ENCODE measurements at regions not wholly inside any gene's neighbourhood (a gene's known extent, or its start where the extent isn't known, plus 50 kb on each side); places are given as distances from the start of the nearest gene placed in this dataset.
"Not testable (repeated sequence)": the region's sequence is repeated elsewhere in the genome, so short reads cannot be mapped to it uniquely, and the experiment has no call there.

- no peak for DNase-seq
These were observed 112.0 kb upstream of the SLC38A2 start for GRCh38 chr12:46484396-46485061.

DNA sequence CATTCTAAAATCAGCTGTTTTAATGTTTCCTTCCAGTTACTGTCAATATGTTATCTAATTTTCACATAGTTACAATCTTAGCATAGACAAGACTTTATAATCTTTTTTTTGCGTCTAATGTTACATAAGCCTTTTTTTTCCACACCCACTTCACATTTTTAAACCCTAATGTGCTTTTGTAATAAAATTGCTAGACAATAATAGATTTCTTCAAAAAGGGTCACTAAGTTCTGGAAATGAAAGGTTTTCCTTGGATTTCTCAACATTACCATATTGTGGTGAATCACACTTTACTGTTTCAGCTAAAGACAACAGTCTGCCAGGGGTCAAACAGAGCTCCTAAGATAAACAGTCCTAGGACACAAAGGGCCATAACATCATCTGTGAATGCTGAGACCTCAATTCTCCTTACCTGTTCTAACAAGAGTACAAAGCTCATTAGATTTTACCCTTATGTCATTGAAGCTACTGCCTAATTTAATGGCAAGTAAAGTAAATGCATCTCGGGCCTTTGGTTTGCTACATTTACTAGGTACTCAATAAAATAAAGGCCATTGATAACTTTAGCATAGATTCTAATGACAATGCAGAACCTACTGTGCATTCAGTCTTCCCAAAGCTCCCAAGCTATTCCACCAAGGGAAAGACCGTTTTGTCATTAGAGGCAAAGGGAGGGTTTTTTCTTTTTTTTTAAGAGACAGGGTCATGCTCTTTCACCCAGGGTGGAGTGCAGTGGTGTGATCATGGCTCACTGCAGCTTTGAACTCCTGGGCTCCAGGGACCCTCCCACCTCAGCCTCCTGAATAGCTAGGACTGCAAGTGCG, 111.2 kb upstream of the SLC38A2 start:
- no peak for DNase-seq

- DNase-seq = no peak
These were observed 108.2 kb upstream of the SLC38A2 start for GRCh38 chr12:46480724-46481123.

DNA sequence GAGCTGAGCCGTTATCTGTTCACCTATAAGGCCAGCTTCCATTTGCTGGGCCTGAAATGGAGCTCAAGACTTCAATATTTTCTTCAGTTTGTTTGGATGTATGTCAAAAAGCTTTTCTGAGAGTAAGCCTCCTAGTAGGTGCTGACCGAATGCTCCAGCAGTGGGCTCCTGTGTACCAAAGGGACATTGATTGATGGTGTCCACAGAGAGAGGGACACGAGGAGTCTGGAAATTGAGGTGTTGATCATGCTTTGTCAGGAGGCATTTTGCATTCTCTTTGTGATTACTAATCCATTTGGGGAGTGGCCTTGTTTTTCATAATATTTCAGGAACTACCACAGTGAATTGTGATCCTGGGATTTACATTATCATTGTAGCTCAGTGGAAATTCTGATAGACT, 107.7 kb upstream of the SLC38A2 start:
- DNase-seq = no peak

DNA sequence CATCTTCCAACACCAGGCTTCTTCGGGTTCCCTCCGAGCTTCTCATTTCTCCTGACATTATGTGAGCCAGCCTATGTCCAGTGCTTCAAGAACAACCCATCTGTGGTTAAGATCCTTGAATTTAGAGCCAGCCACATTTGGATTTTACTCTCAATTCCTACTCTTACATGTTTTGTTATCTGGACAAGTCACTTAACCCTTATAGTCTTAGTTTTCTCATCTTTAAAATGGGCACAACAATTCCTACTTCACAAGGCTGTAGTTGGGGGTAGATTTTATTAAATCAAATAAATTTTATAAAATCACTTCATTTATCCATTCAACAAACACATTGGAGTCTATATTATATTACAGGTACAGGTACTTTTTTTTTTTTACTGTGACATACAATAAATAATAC, 105.5 kb upstream of the SLC38A2 start:
- DNase-seq = no peak

DNA sequence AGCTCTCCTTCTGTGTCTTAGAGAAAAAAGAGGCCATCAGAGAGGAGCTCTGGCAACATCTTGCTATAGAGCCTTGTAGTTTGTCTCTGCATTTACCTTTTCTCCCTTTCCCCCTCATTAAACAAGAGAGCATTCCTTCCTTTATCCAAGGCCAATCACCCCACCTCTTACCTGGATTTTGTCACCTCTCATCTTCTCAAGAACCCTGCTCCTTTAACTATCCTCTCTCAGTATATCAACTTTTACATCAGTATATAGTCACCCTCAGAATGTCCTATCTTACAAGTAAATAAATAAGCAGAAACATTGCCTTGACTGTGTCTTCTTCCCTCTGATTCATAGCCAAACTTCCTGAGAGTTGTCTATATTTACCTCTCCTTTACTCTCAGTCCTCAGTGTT, 105.0 kb upstream of the SLC38A2 start:
- no peak for DNase-seq

DNA sequence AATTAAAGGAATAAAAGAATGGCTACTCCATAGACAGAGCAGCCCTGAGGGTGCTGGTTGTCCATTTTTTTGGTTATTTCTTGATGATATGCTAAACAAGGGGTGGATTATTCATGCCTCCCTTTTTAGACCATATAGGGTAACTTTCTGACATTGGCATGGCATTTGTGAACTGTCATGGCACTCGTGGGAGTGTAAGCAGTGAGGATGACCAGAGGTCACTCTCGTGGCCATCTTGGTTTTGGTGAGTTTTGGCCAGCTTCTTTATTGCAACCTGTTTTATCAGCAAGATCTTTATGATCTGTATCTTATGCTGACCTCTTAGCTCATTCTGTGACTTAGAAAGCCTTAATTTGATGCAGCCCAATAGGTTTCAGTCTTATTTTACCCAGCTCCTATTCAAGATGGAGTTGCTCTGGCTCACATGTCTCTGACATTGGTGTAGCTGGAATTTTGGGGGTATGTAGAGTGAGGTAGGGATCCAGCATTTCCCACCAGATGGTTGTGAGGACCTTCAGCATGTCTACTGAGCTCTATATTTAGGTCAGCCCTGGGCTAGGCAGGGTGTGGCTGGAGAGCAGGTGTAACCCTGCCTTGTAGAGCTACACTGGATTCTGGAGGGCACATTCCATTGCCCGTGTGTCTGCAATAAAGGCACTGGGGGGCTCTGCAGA, 103.5 kb upstream of the SLC38A2 start:
- DNase-seq = no peak

DNA sequence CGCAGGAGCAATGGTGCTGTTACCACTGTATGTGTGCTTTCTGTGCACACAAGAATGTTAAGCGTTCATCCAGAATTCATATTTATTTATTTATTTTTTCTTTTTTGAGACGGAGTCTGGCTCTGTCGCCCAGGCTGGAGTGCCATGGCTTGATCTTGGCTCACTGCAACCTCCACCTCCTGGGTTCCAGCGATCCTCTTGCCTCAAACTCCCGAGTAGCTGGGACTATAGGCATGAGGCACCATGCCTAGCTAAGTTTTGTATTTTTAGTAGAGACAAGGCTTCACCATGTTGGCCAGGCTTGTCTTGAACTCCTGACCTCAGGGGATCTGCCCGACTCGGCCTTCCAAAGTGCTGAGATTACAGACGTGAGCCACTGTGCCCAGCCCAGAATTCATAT, 101.8 kb upstream of the SLC38A2 start:
- DNase-seq = not testable (repeated sequence)

- no peak for DNase-seq
These were observed 101.2 kb upstream of the SLC38A2 start for GRCh38 chr12:46473634-46474329.

DNA sequence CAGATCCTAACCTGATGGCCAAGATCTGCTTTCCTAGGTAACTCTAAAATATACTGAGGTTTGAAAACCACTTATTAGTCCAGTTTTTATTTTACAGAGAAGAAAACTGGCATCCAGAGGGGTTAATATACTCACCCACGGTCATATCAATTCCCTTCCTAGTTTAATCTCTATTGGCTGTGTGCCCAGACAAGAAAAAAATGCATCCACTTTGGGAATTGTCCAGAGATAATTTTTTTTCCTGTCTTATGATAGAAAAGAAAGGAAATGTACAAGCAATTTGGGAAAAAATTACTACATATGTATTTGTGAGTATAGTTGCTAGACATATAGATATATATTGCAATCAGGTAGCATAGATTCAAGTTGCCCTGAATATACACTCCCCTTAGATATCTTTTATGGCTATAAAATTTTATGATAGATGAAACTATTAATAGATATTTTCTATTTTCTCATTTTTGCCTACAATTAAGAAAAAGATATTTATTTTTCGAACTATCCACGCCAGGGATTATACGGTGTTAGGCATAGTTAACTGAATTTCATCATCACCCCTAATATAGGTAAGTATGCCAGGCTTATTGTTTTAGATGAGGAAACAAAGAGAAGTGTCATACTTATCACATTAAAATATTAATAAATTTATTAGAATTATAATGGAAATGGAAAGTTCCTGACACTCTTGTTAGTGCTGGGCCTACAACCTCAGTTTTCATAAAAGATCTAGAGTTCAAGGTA, 100.5 kb upstream of the SLC38A2 start:
- no peak for DNase-seq

DNA sequence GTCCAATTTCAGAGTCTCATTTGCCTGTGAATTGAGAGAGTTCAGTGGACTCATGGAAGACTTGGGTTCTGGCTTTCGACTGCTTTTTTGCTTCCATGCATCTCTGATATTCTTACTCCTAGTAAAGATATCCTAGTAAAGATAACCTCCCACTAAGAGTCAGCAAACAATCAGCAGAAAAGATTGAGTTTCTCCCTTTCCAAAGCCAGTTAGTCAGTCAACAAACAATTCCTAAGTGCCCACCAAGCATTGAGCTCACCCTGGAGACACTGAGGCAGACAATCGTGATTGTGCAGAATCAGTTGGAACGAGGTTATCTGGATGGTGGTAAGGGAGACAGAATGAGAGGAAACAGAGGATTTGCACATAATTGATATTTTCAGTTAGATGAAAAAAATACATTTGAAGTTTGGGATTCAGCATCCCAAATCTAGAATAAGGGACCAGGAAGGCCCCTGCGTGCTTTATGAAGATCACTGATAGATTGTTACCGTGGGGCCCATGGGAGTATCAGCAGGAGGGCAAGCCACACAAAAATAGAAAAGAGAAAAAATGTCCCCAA, 99.7 kb upstream of the SLC38A2 start:
- DNase-seq = no peak

GRCh38 chr12:46471404-46471803, 98.8 kb upstream of the SLC38A2 start:
- DNase-seq = no peak

GRCh38 chr12:46470975-46471374, 98.4 kb upstream of the SLC38A2 start:
- DNase-seq = no peak

DNA sequence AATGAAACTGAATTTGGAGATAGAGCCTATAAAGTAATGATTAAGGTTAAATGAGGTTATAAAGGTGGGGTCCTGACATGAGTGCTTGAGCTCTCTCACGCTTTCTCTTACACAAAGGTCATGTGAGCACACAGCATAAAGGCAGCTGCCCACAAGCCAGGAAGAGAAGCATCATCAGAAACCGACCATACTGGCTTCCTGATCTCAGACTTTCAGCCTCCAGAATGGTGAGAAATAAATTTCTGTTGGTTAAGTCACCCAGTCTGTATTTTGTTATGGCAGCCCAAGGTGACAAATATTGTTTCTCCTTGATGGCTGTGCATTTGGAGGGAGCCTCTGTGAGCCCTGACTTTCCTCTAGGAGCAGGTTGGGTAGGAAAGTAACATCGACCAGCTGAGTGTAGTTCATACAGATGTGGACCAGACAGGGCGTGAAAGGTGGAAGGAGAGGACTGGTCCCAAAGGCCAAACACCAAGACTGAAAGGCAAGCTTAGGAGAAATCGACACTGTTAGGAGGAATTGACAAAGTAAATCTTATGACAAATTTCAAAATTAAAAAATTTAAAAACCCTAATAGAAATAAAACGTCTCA, 97.6 kb upstream of the SLC38A2 start:
- no peak for DNase-seq

DNA sequence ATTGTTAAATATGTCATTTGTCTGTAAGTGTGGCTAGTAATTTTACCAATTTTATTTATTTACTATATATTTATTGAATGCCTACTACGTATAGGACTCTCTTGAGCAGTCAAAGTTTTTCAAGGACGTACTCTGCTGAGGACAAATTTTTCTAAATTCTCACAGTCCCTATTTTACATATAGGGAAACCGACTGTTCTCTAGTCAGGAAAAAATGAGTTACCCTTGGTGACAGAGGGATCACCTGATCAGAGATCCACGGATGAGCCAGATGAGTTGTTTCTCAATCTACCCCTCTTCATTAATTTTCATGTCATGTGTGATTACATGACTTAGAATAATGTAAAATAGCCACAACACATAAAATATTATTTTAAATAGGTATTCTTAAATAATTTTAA, 96.2 kb upstream of the SLC38A2 start:
- DNase-seq = no peak

DNA sequence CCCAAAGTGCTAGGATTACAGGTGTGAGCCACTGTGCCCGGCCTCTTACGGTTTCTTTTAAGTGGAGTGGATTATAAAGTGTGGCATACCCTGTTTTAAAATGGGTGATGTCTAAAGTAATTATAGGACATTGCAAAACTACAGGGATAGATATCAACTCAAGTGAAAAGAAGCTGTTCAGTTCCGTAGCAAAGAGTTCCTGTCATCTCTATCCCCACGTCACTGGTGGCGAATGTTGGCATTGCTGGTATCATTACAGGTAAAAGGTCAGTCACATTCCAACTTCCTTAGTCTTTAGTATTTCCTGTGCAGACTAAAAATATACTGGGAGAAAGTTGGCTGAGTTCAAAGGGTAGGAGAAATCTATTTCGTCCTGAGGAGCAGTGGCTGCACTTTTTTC, 95.6 kb upstream of the SLC38A2 start:
- no peak for DNase-seq

DNA sequence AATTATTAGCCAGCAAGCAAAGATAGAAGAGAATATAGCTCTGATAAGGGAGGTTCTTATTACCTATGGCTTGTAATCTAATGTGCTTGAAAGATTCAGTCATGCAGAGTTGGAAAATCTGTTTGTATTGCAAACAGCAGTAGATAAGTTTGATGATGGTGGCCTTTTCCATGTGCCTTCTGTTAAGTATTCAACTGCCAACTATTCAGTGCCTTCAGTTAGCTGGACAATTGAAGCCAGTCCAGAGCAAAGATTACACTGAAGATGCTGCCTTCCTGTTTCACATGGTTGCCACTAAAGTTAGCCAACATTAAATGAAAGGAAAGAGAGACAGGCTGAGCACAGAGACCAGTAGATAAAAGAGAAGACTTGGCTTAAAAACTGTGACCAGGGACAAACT, 92.7 kb upstream of the SLC38A2 start:
- DNase-seq = no peak

GRCh38 chr12:46464863-46465262, 92.3 kb upstream of the SLC38A2 start:
- DNase-seq = no peak

DNA sequence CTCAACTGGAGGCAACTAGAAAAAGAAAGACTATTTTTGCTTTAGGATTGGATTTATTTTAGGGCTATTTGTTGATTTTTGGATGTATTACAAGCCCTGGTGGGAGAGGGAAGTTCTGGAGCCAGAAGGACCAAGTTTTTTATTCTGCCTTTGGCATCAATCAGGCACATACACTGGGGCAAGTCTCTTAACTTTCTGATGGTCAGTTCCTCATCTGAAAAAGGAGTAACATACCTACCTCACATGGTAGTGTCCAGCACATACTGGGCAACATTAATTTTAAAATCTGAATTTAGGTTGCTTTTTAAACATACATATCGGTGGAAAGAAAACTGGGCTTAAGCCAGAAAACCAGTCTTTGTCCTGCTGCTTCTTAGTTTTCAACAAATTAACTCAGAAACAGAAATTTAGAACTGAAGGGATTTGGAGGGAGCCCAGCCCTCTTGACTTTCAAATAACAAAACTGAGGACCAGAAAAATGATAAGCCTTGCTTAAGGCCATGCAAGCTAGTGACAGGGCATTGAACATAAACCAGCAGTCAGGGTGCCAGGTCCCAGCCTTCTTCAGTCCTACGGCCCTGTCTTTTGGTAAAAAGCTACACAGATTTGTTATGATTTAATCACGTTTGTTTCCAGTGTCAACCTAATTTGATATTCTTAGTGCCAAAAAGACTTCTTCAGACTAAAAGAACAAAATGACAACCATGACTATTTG, 90.2 kb upstream of the SLC38A2 start:
- no peak for DNase-seq

DNA sequence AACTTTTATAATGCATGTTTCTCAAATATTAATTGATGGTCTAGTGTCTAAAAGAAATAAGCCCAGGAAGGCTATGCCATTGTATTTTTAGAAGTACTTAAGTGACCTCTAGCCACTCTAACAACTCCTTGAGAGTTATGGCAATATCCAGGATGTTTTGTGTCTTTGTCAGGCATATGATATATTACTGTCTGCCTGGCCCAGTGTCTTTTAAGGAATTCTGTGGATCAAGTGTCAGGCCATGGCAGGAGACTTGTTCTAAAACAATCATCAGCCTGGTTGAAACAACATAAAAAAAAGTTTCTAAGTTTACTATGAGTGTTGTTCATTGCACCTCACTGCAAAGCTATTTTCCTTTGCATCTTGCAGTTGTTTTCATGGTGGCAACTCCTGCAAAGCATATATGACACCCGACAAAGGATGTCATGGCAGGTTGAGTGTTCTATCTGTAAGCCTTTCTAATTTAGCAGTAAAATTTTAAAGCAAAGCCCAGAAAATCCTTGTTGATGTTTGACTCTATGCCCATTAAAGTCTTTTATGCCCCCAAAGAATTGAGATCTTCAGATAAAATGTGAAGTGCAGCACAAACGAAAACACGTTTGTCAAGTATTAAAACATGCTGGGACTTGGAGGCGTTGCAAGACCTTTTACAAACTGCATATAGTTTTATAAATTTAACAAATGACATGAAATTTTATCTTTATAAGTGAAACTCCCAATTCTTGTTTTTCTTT, 89.5 kb upstream of the SLC38A2 start:
- no peak for DNase-seq

DNA sequence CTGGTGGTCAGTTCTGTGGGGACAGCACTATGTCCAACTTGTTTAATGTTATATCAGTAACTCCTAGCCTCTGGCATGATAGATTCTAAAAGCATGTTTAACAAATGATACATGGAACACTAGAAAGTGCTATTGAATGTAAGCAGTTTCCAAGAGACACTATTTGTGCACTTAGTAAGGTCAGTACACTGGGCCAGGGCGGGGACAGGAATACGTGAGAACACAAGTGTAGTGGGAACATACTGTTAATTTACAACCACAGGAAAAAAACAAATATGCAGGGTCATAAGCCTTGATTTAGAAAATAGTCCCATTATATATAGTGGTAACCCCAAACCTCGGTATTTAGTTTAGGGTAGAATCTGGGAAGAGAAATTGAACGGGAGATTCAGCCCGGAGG, 88.9 kb upstream of the SLC38A2 start:
- no peak for DNase-seq
